ENCODE measurements at regions not wholly inside any gene's neighbourhood (a gene's known extent, or its start where the extent isn't known, plus 50 kb on each side); places are given as distances from the start of the nearest gene placed in this dataset.

DNA sequence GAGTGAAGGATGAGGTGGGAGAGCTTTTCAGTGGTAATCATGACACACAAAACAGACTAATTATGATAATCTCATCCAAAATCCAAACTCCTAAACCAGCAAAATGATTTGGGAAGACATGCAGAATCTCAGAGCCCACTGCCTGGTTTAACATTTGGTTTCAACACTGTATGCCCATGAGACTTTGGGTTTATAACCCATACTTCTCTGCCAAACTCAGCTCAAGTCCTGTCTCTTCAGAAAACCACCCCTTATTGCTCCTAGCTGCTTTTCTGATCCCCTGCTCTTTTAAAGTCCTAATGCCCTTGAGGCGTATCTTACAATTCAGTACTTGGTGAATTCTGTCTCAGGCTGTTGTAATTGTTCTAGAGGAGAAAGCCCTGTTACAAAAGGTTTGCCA is 593.0 kb upstream of the ID2 start:
- TF ChIP-seq, protein P1, sequence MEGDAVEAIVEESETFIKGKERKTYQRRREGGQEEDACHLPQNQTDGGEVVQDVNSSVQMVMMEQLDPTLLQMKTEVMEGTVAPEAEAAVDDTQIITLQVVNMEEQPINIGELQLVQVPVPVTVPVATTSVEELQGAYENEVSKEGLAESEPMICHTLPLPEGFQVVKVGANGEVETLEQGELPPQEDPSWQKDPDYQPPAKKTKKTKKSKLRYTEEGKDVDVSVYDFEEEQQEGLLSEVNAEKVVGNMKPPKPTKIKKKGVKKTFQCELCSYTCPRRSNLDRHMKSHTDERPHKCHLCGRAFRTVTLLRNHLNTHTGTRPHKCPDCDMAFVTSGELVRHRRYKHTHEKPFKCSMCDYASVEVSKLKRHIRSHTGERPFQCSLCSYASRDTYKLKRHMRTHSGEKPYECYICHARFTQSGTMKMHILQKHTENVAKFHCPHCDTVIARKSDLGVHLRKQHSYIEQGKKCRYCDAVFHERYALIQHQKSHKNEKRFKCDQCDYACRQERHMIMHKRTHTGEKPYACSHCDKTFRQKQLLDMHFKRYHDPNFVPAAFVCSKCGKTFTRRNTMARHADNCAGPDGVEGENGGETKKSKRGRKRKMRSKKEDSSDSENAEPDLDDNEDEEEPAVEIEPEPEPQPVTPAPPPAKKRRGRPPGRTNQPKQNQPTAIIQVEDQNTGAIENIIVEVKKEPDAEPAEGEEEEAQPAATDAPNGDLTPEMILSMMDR (IDR thresholded peaks at IDR 0.05; ENCODE audit: low read length, missing control alignments) = no peak
- H3K4me3 ChIP-seq (replicated peaks; ENCODE audit: low read depth, low read length) = no peak overlapping the region
- no peak for DNase-seq (ENCODE audit: low read depth)

DNA sequence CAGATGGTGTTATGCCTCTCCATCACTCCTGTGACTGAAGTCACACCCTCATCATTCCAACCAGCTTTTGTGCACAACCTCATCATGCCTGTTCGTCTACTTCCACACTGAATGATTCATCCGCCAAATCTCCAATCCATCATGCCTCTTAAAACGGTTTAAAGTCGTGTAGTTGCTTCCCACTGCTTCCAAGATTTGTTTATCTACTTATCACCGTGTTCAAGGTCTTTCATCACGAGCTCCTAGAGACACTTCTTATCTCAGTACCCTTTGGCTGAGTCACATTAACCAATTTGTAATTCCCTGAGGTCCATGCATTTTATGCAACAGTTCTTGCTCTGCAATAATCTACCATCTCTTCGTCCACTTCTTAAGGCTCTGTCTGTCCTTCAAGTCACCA is 592.3 kb upstream of the ID2 start:
- H3K4me3 ChIP-seq (replicated peaks; ENCODE audit: low read depth, low read length) = no peak overlapping the region
- peak; percentile 49 for DNase-seq (ENCODE audit: low read depth)
- TF ChIP-seq, protein P1 (IDR thresholded peaks at IDR 0.05; ENCODE audit: low read length, missing control alignments) = no peak

DNA sequence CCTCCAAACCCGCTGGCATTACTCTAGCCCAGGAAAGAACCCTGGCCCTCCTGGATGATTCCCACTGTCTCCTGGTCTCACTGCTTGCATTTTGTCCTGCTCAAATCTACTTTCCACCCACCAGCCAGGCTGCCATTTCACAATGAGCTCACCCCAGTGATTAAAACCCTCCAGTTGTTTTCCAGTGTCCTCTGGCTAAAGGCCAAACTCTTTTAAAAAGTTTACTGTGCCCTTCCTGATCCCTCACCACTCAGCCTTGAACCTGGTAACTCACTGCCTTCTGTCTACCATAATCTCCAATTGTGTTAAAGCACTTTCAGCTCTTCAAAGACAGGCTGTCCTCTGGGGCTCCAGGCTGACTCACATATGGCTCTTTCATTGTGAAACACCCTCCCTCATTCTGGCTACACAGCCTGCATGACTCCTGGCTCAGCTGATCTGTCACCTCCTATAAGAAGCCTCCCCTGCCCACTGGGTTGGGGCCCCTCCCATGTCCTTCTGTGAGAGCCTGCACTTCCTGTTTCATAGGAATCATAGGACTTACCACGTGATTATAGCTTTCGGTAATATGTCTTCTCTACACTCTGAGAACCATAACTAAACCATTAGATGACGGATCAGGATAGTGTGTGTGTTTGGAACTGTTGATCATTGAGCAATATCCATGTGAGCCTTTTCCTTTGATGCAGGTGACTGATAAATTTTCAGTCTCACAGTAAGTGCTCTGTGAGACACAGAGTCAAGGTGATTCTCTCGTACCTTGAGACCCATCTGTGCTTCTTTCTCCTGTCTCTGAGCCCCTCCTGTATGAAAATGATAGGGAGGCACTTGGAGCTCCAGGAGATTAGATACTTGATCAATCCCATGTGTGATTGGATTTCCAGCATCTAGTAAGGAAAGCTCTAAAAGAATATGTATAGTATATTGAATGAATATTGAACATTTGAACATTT is 590.8 kb upstream of the ID2 start:
- peak; percentile 95 for DNase-seq (ENCODE audit: low read depth)
- H3K4me3 ChIP-seq (replicated peaks; ENCODE audit: low read depth, low read length) = no peak overlapping the region
- TF ChIP-seq, protein P1 (IDR thresholded peaks at IDR 0.05; ENCODE audit: low read length, missing control alignments) = no peak

DNA sequence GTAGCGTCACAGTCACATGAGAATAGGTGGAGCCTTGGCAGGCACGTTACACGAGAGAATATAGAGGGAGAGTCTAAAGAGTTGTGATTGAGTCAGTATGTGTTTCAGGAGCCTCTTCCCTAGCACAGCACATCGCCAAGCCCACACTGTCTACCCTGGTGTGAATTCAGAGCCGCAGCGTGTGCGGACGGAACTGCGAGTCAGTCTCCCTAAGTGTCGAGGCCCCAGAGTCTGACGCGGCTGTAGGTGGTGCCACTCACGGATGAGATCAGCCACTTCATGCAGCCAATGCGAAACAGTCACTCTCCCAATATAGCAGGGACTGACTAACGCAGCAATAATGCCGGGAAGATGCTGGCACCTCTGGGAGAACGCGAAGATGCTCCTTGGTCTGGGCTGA is 587.3 kb upstream of the ID2 start:
- TF ChIP-seq, protein P1 (IDR thresholded peaks at IDR 0.05; ENCODE audit: low read length, missing control alignments) = no peak
- H3K4me3 ChIP-seq (replicated peaks; ENCODE audit: low read depth, low read length) = no peak overlapping the region
- no peak for DNase-seq (ENCODE audit: low read depth)

DNA sequence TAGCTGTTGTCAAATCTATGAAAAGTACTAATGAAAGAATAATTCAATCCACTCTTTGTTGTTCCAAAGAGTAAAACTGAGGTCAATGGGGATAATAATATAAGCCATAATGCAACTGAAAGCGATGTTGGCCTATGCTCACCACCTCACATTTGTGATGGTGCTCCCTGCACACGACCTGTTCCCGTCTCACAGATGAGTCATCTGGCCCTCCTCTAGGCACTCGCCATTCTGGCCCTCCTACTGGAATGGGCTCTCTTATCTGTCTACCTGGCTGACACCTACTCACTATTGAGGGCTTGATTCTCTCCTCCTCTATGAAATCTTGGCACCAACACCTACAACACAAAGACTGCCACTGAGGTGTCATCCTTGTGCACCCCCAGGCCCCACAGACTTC is 585.9 kb upstream of the ID2 start:
- DNase-seq (ENCODE audit: low read depth) = no peak
- TF ChIP-seq, protein P1 (IDR thresholded peaks at IDR 0.05; ENCODE audit: low read length, missing control alignments) = no peak
- no peak overlapping the region for H3K4me3 ChIP-seq (replicated peaks; ENCODE audit: low read depth, low read length)

DNA sequence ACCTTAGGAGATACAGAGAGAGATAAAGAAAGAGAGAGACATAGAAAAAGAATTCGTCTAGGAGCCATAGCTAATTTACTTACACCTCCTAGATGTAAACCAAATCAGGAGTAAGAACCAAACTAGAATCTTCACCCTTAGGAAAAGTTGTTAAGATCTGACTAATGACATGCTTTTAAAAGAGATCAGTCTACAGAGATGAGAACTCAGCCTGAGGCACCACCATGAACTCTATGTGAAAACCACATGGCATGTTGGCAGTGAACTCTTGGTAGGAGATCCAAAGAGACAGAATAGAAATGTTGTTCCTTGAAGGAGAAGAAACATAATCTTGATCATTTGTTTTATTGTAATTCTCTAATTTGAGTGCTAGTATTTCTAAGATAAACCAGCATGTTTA is 585.4 kb upstream of the ID2 start:
- TF ChIP-seq, protein P1 (IDR thresholded peaks at IDR 0.05; ENCODE audit: low read length, missing control alignments) = no peak
- no peak overlapping the region for H3K4me3 ChIP-seq (replicated peaks; ENCODE audit: low read depth, low read length)
- DNase-seq (ENCODE audit: low read depth) = no peak

All from fibroblast of pulmonary artery (primary cell).